IPS-11a (cell line): ENCODE measurements at regions not wholly inside any gene's neighbourhood (a gene's known extent, or its start where the extent isn't known, plus 50 kb on each side); places are given as distances from the start of the nearest gene placed in this dataset.
"Not testable (repeated sequence)": the region's sequence is repeated elsewhere in the genome, so short reads cannot be mapped to it uniquely, and the experiment has no call there.

Experiments
- H3K4me3 ChIP-seq: one replicate; pipeline ENCODE4 v1.5.1; 2013; ENCODE audit warnings: low read depth, low read length, control low read depth

DNA sequence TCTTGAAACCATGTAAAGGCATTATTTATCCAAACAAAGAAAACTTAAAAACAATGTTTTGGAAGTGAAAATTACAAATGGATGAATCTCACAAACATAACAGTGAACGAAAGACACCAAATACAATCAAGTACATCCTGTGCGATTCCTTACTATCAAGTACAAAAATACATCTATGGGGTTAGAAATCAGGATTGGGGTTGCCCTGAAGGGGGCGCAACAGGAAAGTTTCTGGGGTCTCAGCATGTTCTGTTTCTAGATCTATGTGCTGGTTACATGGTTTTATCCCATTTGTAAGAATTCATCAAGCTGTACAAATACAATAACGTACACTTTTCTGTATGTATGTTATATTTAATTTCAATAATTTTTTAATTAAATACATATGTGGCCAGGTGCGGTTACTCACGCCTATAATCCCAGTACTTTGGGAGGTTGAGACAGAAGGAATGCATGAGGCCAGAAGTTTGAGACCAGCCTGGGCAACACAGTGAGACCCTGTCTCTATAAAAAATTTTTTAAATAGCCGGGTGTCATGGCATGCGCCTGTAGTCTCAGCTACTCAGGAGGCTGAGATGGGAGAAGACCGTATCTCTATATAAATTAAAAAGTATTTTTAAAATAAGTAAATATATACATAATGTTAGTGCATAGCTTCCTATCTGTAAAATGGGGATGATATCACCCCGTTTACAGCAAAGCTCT, 121.5 kb upstream of the SOD1 start:
- no peak overlapping the region for H3K4me3 ChIP-seq

DNA sequence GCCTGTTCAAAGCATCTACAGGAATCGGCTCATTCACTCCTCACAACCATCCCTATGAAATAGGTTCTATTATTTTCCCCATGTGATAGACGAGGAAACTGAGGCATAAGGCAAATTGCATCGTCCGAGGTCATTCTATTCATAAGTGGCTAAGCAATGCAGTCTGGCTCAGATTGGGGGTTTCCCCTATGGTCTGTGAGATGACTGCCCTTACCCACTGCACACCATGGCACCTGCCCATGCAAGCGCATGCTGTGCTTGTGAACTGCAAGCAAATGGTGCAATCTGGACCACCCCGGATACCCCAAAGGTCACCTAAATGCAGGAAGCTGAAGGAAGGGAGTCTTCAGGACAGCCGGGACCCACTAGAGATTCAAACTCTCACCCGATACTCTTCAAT, 123.4 kb upstream of the SOD1 start:
- H3K4me3 ChIP-seq = no peak overlapping the region

DNA sequence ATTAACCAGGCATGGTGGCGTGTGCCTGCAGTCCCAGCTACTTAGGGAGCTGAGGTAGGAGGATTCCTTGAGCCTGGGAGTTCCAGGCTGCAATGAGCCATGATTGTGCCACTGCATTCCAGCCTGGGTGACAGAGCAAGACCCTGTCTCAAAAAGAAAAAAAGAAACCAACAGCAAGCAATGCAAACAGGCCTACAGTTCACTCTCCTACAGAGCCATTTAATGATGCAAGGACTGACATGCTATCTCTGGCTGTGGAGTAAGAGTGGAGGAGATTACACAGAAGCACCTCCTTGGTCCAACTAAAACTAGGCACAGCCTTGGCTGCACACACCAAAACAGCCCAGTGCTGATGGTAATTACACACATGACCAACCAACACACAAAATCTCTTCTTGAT, 127.5 kb upstream of the SOD1 start:
- H3K4me3 ChIP-seq = no peak overlapping the region

DNA sequence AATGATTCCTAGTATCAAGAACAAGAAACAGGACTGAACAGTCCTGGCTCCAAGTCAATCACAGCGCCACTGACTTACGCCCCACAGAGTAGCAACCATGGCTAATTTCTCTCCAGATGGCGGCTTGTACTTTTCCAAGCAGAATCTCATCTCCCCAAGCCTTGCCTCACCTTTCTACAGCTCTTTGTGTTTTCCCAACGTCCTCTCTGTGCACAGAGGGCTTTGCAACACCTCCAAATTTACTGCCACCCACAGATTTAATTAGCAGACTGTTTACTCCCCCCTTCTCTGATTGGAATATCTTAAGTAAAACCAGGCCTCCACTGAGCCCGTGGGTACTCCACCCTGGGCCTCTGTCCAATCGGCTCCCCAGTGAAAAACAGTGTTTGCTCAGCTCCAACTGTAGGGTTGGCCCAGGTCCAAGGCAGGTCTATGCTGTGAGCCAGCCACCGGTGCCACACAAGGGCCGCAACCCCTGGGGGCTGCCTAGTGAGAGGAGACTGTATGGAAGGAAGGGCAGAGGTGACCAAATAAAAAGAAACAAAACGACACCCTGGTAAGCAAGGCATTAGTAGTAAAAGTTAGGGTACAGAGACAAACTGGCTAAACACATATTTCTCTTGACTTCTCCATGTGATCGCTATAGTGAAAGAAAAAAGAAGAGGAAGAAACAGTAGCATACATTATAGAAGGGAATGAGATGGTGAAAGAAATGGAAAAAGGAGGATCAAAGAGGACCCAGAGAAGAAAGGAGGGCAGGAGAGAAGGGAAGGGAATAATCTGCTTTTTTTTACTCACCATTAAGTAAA, 128.4 kb upstream of the SOD1 start:
- H3K4me3 ChIP-seq = no peak overlapping the region

DNA sequence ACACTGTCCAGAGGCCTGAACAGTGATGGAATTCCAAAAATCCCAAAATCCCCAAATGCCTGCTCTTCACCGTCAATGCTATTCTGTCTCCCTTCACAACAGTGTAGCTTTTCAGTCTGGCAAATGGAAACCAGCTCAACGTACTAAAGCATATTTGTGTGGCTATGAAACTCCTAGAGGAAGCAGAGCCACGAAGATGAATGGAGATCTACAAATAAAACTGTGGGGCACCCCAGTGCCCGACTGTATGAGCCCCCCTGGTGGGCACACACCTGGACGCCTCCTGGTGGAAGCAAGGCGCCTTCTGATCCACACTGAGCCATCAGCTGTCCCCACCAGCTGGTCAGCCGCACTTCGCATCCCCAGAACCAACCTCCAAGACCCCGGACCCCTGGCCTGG, 129.1 kb upstream of the SOD1 start:
- no peak overlapping the region for H3K4me3 ChIP-seq

DNA sequence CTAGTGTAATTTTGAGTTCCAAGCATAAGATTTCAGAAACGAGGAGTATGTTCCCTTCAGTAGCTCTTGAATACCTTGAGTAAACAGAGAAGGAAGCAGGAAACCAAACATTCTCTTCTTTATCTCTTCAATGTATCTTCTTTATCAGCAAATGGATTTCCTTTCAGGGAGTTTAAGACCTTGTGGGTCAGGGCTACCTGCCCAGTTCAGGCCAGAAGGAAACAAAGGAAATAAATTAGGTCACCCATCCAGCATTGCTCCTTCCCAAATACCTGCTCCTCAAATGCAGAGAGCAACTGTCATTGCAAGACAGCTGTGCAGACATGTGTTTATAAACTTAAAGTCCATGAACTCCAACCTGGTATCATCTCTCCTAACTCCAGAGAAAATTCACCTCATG, 130.1 kb upstream of the SOD1 start:
- no peak overlapping the region for H3K4me3 ChIP-seq

DNA sequence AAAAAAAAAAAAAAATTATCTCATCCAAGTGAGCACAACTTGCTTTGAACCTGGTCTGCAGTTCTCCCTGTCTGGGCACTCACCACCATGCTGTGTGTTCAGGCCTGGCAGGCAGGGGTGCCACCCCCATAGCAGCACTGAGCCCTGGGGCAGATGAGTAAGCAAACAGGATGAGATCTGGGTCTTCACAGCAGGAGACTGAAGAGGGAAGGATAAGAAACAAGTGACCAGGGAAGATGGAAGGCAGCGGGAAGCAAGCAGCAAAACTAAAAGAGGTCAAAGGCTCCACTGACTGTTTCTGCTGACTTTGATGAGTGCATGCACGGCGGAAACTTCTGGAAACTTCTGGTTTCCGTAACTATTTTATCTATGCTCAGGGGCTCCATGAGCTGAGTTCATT, 133.5 kb upstream of the SOD1 start:
- H3K4me3 ChIP-seq = no peak overlapping the region

DNA sequence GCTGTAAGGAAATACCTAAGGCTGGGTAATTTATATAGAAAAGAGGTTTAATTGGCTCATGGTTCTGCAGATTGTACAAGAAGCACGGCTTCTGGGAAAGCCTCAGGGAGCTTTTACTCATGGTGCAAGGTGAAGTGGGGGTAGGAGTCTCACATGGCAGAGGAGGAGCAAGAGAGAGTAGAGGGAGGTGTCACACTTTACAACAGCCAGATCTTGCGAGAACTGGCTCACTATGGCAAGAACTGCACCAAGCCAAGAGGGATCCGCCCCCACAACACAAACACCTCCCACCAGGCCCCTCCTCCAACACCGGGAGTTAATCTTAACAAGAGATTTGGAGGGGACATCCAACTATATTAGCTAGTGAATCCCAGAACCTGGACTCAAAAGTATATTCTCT, 135.4 kb upstream of the SOD1 start:
- H3K4me3 ChIP-seq = no peak overlapping the region

DNA sequence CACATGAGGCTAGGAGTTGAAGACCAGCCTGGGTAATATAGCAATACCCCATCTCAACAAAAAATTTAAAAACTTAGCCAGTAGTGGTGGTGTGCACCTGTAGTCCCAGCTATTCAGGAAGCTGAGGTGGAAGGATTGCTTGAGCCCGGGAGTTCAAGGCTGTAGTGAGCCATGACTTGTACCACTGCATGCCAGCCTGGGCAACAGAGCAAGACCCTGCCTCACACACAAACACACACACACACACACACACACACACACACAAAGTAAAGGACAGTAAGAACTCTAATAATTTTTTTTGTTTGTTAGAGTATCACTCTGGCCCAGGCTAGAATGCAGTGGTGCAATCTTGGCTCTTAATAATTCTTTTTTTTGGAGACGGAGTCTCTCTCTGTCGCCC, 138.0 kb upstream of the SOD1 start:
- H3K4me3 ChIP-seq = no peak overlapping the region

DNA sequence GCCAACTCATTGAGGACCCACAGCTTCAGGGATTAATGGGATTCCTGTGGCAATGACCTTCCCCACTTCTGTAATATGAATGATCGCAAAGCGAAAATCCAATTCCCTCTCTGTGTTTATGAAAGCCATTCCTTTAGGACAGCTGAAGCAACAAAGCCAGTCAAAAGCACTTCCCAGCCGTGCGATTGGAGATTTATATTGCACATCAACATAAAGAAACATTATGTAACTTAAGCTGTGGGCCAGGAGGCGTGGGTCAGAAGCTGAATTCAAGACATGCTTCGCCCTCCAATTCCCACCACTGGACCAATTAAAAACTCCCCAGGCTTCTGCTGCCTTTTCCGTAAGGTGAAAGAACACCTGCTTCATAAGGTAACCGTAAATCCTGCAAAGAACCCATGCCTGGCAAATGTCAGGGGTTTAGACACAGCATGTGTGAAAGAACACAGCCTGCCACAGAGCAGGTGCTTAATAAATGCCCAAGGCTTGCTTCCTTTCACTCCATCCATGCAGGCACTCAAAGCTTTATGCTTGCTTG, 138.9 kb upstream of the SOD1 start:
- H3K4me3 ChIP-seq = no peak overlapping the region

DNA sequence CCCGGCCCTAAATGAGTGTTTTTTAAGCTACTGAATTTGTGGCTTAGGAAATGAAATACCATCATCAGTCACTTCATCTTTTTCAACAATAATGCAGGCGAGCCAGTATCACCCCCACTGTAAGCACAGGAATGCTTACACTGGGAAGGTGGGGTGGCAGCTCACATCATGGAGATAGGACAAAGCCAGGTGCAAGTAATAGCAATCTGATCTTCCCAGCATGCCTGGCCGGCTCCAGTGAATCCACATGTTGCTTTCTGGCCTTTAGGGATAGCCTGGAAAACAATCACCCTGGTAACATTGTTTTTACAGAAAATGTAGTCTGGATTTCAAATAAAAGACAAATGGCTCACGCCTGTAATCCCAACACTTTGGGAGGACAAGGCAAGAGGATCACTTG, 140.9 kb upstream of the SOD1 start:
- H3K4me3 ChIP-seq = no peak overlapping the region

DNA sequence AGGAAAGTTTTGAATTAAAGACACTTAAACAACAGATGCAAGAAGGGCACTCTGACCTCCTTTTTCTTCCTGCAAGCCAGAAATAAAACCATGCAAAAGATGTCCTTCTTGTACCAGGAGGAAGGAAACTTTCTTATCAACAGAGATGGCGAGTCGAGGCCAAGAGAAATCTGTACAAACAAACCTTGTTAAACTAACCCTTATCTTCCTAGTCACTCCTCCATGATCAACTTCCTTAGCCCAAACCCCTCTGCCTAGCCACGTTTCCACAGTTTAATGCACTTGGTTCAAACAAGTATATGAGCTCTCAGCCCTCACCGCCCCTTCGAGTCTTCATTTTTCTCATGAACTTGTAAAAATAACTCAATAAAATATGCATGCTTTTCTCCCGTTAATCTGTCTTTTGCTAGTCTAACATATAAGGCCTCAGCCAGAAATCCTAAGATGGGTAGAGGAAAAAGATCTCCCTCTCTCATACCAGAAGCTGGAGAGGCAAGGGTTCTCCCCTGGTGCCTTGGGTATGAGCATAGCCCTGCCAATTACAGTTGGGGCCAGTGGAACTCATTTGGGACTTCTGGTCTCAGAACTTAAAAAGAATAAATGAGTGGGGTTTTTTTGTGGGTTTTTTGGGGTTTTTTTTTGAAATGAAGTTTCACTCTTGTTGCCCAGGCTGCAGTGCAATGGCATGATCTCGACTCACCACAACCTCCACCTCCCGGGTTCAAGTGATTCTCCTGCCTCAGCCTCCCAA, 141.7 kb upstream of the SOD1 start:
- H3K4me3 ChIP-seq = no peak overlapping the region

DNA sequence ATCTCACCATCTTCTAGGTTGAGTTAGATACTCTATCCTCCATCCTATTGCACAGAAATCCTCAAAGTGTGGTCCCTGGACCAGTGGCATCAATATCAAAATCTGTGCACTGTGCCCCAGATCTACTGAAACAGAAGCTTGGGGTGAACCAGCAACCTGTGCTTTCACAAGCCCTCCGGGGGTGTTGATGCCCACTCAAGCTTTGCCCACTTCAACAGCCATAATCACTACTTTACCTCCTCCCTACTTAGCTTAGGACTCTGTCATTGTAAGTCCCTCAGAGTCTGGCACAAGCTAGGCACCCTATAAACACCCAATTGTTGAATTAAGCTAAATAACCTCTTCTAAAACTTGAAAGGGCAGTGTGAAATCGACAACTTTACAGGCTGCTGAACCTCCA, 144.2 kb upstream of the SOD1 start:
- H3K4me3 ChIP-seq = no peak overlapping the region

DNA sequence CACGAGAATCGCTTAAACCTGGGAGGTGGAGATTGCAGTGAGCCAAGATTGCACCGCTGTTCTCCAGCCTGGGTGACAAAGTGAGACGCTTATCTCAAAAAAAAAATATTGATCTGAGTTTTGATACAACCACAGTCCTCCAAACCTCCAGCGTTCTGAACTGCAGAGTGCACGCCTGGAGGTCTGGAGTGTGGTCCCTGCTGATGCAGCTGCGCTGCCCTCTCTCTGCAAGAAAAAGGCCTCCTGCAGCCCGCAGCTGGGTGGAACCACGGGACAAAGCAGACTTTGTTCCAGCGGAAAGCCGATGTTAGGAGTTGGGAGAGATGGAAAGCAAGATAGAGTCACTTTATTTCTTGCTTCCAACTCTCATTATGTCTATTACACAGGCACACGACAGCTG, 144.9 kb upstream of the SOD1 start:
- no peak overlapping the region for H3K4me3 ChIP-seq

DNA sequence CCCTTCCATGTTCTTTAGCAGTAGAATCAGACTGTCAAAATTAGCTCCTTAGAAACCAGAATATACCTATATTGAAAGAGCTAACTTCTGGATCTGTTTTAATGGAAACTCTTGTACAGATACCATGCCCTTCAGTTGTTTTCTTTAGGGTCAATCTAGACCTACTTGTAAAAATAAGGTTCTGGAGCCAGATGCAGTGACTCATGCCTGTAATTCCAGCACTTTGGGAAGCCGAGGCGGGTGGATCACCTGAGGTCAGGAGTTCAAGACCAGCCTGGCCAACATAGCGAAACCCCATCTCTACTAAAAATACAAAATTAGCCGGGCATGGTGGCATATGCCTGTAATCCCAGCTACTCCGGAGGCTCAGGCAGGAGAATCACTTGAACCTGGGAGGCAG, 146.0 kb upstream of the SOD1 start:
- H3K4me3 ChIP-seq = not testable (repeated sequence)

DNA sequence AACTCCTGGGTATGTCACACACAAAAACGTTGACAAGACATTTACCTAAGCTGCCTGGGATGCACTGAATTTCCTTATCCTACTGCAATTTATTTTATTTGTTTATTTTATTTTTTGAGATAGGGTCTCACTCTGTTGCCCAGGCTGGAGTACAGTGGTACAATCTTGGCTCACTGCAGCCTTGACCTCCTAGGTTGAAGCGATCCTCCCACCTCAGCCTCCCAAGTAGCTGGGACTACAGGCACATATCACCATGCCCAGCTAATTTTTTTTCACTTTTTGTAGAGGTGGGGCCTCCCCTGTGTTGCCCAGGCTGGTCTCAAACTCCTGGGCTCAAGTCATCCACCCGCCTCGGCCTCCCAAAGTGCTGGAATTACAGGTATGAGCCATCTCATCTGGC, 147.5 kb upstream of the SOD1 start:
- not testable (repeated sequence) for H3K4me3 ChIP-seq

DNA sequence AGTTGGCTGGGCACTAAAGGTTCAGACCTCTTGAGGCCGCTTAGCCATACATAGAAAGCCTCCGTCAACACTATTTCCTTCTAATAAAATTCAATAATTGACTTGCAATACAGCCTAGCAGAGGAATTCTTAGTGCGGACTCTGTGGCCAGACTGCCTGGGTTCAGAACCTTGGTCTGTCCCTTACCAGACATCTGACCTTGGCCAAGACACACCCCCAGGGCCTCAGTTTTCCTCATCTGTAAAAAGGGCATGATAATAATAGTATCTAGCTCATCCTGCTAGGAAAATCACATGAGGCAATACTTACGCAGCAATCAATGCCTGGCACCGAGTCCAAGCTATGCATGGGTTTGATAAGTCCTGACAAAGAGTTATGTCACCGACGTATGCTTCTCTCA, 148.2 kb upstream of the SOD1 start:
- H3K4me3 ChIP-seq = no peak overlapping the region

DNA sequence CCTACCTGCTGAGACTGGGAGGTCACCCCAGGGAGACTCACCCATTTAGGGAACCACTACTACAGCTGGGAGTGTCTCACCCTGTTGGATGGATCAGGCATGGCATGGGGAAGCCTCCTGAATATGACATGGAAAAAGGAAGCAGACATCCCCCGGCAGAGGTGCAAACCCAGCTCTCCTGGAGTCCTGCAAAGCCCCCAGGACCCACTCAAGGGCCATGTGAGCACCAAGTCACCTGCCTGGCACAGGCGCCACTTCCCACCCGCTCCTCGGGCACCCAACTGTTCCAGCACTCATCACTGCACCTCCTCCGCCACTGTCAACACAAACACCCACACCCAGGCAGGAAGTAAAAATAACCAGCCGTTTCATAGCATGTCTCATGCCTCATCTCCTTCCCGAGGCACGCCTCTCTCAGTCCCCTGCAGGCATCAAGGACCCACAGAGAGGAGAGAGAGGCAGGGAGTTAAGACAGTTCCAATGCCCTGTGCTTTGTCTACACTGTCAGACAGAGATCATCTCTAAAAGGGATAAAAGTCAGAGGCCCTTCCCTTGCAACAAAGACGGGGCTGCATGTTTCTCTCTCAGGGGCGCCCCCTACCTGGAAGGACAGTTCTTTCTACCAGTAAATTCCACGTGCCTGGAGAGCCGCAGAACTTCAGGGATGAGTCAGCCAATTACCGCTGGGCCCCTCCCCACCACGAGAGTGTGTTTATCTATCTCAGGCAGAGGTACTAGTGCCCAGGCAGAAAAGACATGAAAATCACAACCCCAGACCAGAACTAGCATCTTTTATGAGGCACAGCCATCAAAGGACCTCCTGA, 150.1 kb upstream of the SOD1 start:
- no peak overlapping the region for H3K4me3 ChIP-seq

DNA sequence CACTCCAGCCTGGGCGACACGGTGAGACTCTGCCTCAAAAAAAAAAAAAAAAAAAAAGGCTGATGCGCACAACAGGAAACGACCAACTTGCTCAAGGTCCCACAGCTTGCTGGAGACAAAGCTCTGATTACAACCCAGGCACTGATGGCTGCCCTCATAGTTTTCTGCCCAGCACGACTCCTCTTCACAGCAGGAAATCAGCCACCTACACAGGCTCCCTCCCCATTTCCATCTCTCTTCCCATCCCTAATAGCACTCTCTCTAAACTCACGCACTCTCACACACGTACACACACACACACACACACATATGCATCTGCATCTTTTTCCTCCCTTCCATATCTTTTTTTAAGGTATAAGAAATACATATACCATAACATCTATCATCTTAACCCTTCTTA, 153.5 kb upstream of the SOD1 start:
- H3K4me3 ChIP-seq = no peak overlapping the region

DNA sequence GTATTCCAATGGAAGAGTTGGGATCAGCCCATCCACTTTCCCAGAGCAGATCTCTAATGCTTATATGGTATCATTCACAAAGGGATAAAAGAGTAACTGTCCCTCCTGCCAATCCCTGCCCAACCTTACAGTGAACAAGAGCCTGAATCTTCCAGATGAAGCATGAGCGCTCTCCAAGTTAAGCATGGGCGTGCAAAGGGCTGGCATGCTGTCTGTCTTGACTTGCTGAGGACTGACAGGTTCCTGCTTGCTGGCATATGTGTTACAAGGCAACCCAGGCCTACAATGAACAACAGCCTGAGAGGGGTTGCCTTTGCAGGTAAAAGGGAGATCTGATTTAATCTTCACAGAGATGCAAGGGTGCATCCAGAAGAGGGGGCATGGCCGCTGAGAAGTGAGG, 155.6 kb upstream of the SOD1 start:
- no peak overlapping the region for H3K4me3 ChIP-seq

DNA sequence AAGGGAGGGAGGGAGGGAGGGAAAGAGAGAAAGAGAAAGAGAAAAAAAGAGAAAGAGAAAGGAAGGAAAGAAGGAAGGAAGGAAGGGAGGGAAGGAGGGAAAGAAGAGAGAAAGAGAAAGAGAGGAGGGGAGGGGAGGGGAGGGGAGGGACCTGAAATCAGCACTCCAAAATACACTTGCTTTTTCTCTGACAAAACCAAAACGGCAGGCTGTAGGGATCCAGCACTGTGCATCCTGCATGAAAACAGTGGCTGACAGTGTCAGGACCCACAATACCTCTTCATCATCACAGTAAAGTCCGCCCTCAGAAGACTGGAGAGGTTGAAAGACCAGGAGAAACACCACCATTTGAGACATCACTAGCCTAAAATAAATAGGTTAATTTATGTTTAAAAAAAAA, 156.0 kb upstream of the SOD1 start:
- no peak overlapping the region for H3K4me3 ChIP-seq
